GM12865 (cell line): ENCODE measurements at regions not wholly inside any gene's neighbourhood (a gene's known extent, or its start where the extent isn't known, plus 50 kb on each side); places are given as distances from the start of the nearest gene placed in this dataset.

ENCODE experiments used
- DNase-seq: peaks from one replicate; pipeline ENCODE4 v3.0.0; 2010; ENCODE audit warnings: low read depth
- H3K4me3 ChIP-seq: 2 replicates; pipeline ENCODE4 v1.5.1; 2011; ENCODE audit warnings: mild to moderate bottlenecking, low read depth, low read length, control low read depth
- CTCF ChIP-seq: IDR thresholded peaks from 2 replicates; pipeline ENCODE4 v1.5.1; 2011; ENCODE audit warnings: low read length, control low read depth, low read depth, inconsistent platforms; ENCODE audit not compliant: insufficient read depth; ENCODE audit errors: missing control alignments

GRCh38 chr19:31118986-31119385 lies 230.2 kb downstream of the TSHZ3 start:
- H3K4me3 ChIP-seq, result no peak overlapping the region
- DNase-seq, result no peak
- TF ChIP-seq CTCF, result no peak

GRCh38 chr19:31118287-31118955 lies 230.8 kb downstream of the TSHZ3 start:
- TF ChIP-seq CTCF, result no peak
- DNase-seq, result no peak
- no peak overlapping the region for H3K4me3 ChIP-seq

- H3K4me3 ChIP-seq, result no peak overlapping the region
- no peak for TF ChIP-seq CTCF
- no peak for DNase-seq
Measured at GRCh38 chr19:31114585-31114984, 234.7 kb downstream of the TSHZ3 start.

GRCh38 chr19:31113293-31113692 lies 235.9 kb downstream of the TSHZ3 start:
- TF ChIP-seq CTCF, result no peak
- no peak for DNase-seq
- no peak overlapping the region for H3K4me3 ChIP-seq

GRCh38 chr19:31112158-31112557 lies 237.1 kb downstream of the TSHZ3 start:
- no peak for TF ChIP-seq CTCF
- no peak overlapping the region for H3K4me3 ChIP-seq
- no peak for DNase-seq

- no peak for DNase-seq
- no peak overlapping the region for H3K4me3 ChIP-seq
- TF ChIP-seq CTCF, result no peak
Measured at GRCh38 chr19:31111741-31112140, 237.5 kb downstream of the TSHZ3 start.

- no peak overlapping the region for H3K4me3 ChIP-seq
- DNase-seq, result no peak
- no peak for TF ChIP-seq CTCF
Measured at GRCh38 chr19:31110336-31110735, 238.9 kb downstream of the TSHZ3 start.
